DOHH2 (cell line): ENCODE measurements at regions not wholly inside any gene's neighbourhood (a gene's known extent, or its start where the extent isn't known, plus 50 kb on each side); places are given as distances from the start of the nearest gene placed in this dataset.

Experiments used
- H3F3A ChIP-seq: fragments of 200-600 bp; sonication (generic), shearing (Covaris generic); 2 replicates; pipeline ENCODE4 v1.6.0; 2016; ENCODE audit warnings: antibody characterized with exemption, mild to moderate bottlenecking; ENCODE audit not compliant: control insufficient read depth, insufficient read depth
- H3K27ac ChIP-seq: fragments of 200-600 bp; sonication (generic); 2 replicates; pipeline ENCODE4 v1.5.1; 2014; ENCODE audit warnings: low read depth, mild to moderate bottlenecking, low read length, moderate library complexity
- H3K27me3 ChIP-seq: fragments of 200-600 bp; sonication (generic); 2 replicates; pipeline ENCODE4 v1.6.1; 2014; ENCODE audit warnings: mild to moderate bottlenecking, low read length, mixed read lengths; ENCODE audit not compliant: control insufficient read depth
- H3K36me3 ChIP-seq: fragments of 200-600 bp; sonication (generic); 2 replicates; pipeline ENCODE4 v1.6.1; 2014; ENCODE audit warnings: mild to moderate bottlenecking, low read length, moderate library complexity, mixed read lengths; ENCODE audit not compliant: control insufficient read depth
- H3K4me1 ChIP-seq: fragments of 200-600 bp; sonication (generic); 2 replicates; pipeline ENCODE4 v1.6.1; 2014; ENCODE audit warnings: mild to moderate bottlenecking, low read length, mixed read lengths; ENCODE audit not compliant: control insufficient read depth
- H3K4me2 ChIP-seq: fragments of 200-600 bp; sonication (generic); 2 replicates; pipeline ENCODE4 v1.6.0; 2014; ENCODE audit warnings: mild to moderate bottlenecking, low read length, moderate library complexity
- H3K4me3 ChIP-seq: fragments of 200-600 bp; sonication (generic); 2 replicates; pipeline ENCODE4 v1.5.1; 2014; ENCODE audit warnings: mild to moderate bottlenecking, low read length, mixed read lengths
- H3K79me2 ChIP-seq: fragments of 200-600 bp; sonication (generic); 2 replicates; pipeline ENCODE4 v1.6.1; 2014; ENCODE audit warnings: mild to moderate bottlenecking, low read length, mixed read lengths; ENCODE audit not compliant: control insufficient read depth
- H3K9me2 ChIP-seq: fragments of 200-600 bp; sonication (generic); replicated peaks from 2 replicates; pipeline ENCODE4 v1.6.1; 2014; ENCODE audit warnings: mild to moderate bottlenecking, low read length, mixed read lengths; ENCODE audit not compliant: control insufficient read depth
- H3K9me3 ChIP-seq: fragments of 200-600 bp; sonication (generic); 2 replicates; pipeline ENCODE4 v1.6.1; 2014; ENCODE audit warnings: antibody characterized with exemption, low read length, mixed read lengths; ENCODE audit not compliant: control insufficient read depth, insufficient read depth
- H4K20me1 ChIP-seq: fragments of 200-600 bp; sonication (generic); 2 replicates; pipeline ENCODE4 v1.6.0; 2014; ENCODE audit warnings: low read depth, mild to moderate bottlenecking, antibody characterized with exemption, low read length, moderate library complexity; ENCODE audit not compliant: control insufficient read depth, insufficient read depth
- EZH2phosphoT487 ChIP-seq: fragments of 200-600 bp; sonication (generic); IDR thresholded peaks from 2 replicates; pipeline ENCODE4 v1.6.1; 2017; ENCODE audit warnings: borderline replicate concordance, mild to moderate bottlenecking, antibody characterized with exemption, low read length, moderate library complexity, mixed read lengths
- TF ChIP-seq, protein P1 (sequence below): fragments of 200-600 bp; sonication (generic); IDR thresholded peaks from one replicate; pipeline ENCODE4 v1.5.1; 2014; ENCODE audit warnings: antibody characterized with exemption, mild to moderate bottlenecking, low read depth, low read length; ENCODE audit not compliant: poor library complexity, severe bottlenecking

DNA sequence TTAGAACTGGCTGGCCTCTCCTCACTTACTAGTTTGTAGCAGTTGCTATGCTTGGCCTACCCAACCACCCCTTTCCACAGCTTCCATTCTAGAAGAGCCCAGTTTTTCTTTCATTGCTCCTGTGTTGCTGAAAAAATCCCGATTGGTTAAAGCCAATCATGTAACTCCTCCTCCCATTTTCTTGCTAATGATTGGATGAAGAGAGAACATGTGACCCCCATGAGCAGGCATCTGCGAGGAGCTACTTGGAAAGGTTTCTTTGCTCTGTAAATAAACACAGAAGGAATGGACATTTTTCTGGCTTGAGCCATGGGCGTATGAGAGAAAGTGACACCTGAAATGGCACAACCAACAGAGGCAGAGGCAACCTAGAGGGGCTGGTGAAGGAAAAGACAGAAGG, 773.8 kb upstream of the TBX3 start:
- Histone ChIP-seq H3K9me2 (no peaks in the 10 kb centered on the region), H3K4me2 (no peak overlapping the region), H3F3A (no peaks in the 10 kb centered on the region), H4K20me1 (no peaks in the 10 kb centered on the region), H3K27me3 (no peaks in the 10 kb centered on the region), H3K36me3 (no peaks in the 10 kb centered on the region), H3K27ac (no peak overlapping the region), H3K9me3 (no peaks in the 10 kb centered on the region; the same call in 1 of the 2 replicates), H3K79me2 (no peaks in the 10 kb centered on the region), H3K4me1 (no peaks in the 10 kb centered on the region), H3K4me3 (no peak overlapping the region)
- TF ChIP-seq EZH2phosphoT487: no peak
- TF ChIP-seq, protein P1, sequence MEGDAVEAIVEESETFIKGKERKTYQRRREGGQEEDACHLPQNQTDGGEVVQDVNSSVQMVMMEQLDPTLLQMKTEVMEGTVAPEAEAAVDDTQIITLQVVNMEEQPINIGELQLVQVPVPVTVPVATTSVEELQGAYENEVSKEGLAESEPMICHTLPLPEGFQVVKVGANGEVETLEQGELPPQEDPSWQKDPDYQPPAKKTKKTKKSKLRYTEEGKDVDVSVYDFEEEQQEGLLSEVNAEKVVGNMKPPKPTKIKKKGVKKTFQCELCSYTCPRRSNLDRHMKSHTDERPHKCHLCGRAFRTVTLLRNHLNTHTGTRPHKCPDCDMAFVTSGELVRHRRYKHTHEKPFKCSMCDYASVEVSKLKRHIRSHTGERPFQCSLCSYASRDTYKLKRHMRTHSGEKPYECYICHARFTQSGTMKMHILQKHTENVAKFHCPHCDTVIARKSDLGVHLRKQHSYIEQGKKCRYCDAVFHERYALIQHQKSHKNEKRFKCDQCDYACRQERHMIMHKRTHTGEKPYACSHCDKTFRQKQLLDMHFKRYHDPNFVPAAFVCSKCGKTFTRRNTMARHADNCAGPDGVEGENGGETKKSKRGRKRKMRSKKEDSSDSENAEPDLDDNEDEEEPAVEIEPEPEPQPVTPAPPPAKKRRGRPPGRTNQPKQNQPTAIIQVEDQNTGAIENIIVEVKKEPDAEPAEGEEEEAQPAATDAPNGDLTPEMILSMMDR: no peak

DNA sequence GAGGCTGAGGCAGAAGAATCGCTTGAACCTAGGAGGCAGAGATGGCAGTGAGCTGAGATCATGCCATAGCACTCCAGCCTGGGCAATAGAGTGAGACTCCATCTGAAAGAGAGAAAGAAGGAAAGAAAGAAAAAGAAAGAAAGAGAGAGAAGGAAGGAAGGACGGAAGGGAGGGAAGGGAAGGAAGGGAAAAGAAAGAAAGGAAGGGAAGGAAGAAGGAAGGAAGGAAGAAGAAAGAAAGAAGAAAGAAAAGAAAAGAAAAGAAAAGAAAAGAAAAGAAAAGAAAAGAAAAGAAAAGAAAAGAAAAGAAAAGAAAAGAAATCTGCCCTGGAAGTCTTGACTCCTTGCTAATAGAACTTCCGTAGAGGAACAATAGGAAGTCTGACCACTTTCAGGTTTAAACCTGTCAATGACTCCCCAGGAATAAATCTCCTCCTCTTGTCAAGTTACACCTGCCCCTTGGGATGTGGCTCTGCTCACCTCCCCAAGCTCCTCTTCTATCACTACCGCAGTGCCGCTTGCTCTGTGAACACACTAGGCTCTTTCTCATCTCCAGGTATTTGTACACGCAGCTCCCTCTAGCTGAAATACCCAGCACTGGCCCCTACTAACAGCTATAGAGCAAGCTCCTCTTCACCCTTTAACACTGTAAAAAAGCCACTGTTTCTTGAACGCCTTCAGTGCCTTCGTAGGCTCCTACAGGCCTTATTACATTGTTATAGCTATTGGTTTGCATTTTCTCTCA, 773.1 kb upstream of the TBX3 start:
- H3K36me3 ChIP-seq: no peaks in the 10 kb centered on the region
- no peak overlapping the region for H3K4me2 ChIP-seq
- no peaks in the 10 kb centered on the region for H3K4me1 ChIP-seq
- no peaks in the 10 kb centered on the region for H3K79me2 ChIP-seq
- H3K27me3 ChIP-seq: peaks cover 6% of the 10 kb centered on the region; the same call in 1 of the 2 replicates
- no peak overlapping the region for H3K27ac ChIP-seq
- H3F3A ChIP-seq: no peaks in the 10 kb centered on the region
- H4K20me1 ChIP-seq: no peaks in the 10 kb centered on the region
- no peaks in the 10 kb centered on the region; the same call in 1 of the 2 replicates for H3K9me3 ChIP-seq
- H3K9me2 ChIP-seq: no peaks in the 10 kb centered on the region
- H3K4me3 ChIP-seq: no peak overlapping the region
- TF ChIP-seq EZH2phosphoT487: no peak
- TF ChIP-seq, protein P1: no peak

DNA sequence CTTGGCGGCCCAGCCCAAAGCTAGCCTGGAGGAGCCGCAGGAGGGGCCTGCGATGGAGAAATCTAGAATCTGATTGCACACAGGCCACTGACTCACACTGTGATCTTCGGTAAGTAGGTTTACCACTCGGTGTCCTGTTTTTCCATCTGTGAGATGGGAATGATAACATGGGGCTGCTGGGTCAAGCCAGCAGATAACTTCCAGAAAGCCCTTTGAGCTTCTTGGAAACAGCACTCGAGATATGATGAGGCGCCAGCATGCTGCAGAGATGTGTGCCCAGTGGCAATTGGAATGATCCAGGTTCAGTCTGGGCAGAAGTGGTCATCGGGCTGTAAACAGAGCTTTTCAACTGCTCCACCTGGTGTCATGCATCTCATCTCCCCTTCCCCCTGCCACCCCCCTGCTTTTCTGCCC, 771.3 kb upstream of the TBX3 start:
- H3K36me3 ChIP-seq: no peaks in the 10 kb centered on the region
- no peak overlapping the region for H3K4me3 ChIP-seq
- no peak overlapping the region for H3K4me2 ChIP-seq
- no peaks in the 10 kb centered on the region for H3K9me2 ChIP-seq
- no peaks in the 10 kb centered on the region; the same call in 1 of the 2 replicates for H3K9me3 ChIP-seq
- H3K27me3 ChIP-seq: peaks cover 11% of the 10 kb centered on the region
- H3K27ac ChIP-seq: no peak overlapping the region
- H3K79me2 ChIP-seq: no peaks in the 10 kb centered on the region
- H3F3A ChIP-seq: no peaks in the 10 kb centered on the region
- no peaks in the 10 kb centered on the region for H4K20me1 ChIP-seq
- H3K4me1 ChIP-seq: no peaks in the 10 kb centered on the region; the same call in 1 of the 2 replicates
- TF ChIP-seq, protein P1: no peak
- no peak for TF ChIP-seq EZH2phosphoT487
